H9 (cell line): ENCODE measurements at regions not wholly inside any gene's neighbourhood (a gene's known extent, or its start where the extent isn't known, plus 50 kb on each side); places are given as distances from the start of the nearest gene placed in this dataset.

Source experiments
- DNase-seq: peaks from one replicate; pipeline ENCODE4 v3.0.0-alpha.2; 2017
- H2AFZ ChIP-seq: one replicate; pipeline ENCODE4 v1.6.1; 2013; ENCODE audit warnings: mild to moderate bottlenecking, low read length, control low read depth, moderate library complexity
- H2AK5ac ChIP-seq: 2 replicates; pipeline ENCODE4 v1.6.1; 2013; ENCODE audit warnings: low read length, control low read depth, mixed read lengths; ENCODE audit not compliant: insufficient read length
- H2BK120ac ChIP-seq: one replicate; pipeline ENCODE4 v1.6.1; 2013; ENCODE audit warnings: low read depth, mild to moderate bottlenecking, low read length, control low read depth, inconsistent platforms; ENCODE audit not compliant: poor library complexity, severe bottlenecking
- H2BK12ac ChIP-seq: 2 replicates; pipeline ENCODE4 v1.6.1; 2013; ENCODE audit warnings: low read length, control low read depth, mixed read lengths, low read depth; ENCODE audit not compliant: insufficient read length
- H2BK15ac ChIP-seq: 2 replicates; pipeline ENCODE4 v1.6.1; 2013; ENCODE audit warnings: low read depth, low read length, control low read depth
- H2BK20ac ChIP-seq: one replicate; pipeline ENCODE4 v1.6.1; 2013; ENCODE audit warnings: low read depth, mild to moderate bottlenecking, low read length, control low read depth, inconsistent platforms; ENCODE audit not compliant: poor library complexity, severe bottlenecking
- H2BK5ac ChIP-seq: 2 replicates; pipeline ENCODE4 v1.6.1; 2013; ENCODE audit warnings: low read length, control low read depth, mixed read lengths; ENCODE audit not compliant: insufficient read length
- H3K14ac ChIP-seq: 2 replicates; pipeline ENCODE4 v1.6.1; 2013; ENCODE audit warnings: low read length, control low read depth; ENCODE audit not compliant: insufficient read depth
- H3K18ac ChIP-seq: 2 replicates; pipeline ENCODE4 v1.6.1; 2013; ENCODE audit warnings: low read depth, mild to moderate bottlenecking, mixed read lengths, low read length, control low read depth; ENCODE audit not compliant: insufficient read length
- H3K23ac ChIP-seq: 2 replicates; pipeline ENCODE4 v1.6.1; 2013; ENCODE audit warnings: low read length, control low read depth, mixed read lengths, low read depth; ENCODE audit not compliant: insufficient read length
- H3K23me2 ChIP-seq: 2 replicates; pipeline ENCODE4 v1.6.1; 2013; ENCODE audit warnings: low read depth, mild to moderate bottlenecking, mixed read lengths, low read length, control low read depth; ENCODE audit not compliant: insufficient read length, poor library complexity, severe bottlenecking
- H3K27ac ChIP-seq: 2 replicates; pipeline ENCODE4 v1.5.1; 2013; ENCODE audit warnings: low read length, control low read depth, mixed read lengths, low read depth; ENCODE audit not compliant: insufficient read length
- H3K27me3 ChIP-seq: 2 replicates; pipeline ENCODE4 v1.6.1; 2013; ENCODE audit warnings: low read length, control low read depth, inconsistent platforms; ENCODE audit not compliant: insufficient read depth
- H3K4ac ChIP-seq: 2 replicates; pipeline ENCODE4 v1.6.1; 2013; ENCODE audit warnings: low read depth, mild to moderate bottlenecking, control low read depth, inconsistent platforms, low read length, moderate library complexity
- H3K4me1 ChIP-seq: 2 replicates; pipeline ENCODE4 v1.6.1; 2013; ENCODE audit warnings: low read length, control low read depth, inconsistent platforms; ENCODE audit not compliant: insufficient read depth
- H3K4me2 ChIP-seq: 2 replicates; pipeline ENCODE4 v1.6.1; 2013; ENCODE audit warnings: low read length, control low read depth, mixed read lengths; ENCODE audit not compliant: insufficient read length, insufficient read depth
- H3K56ac ChIP-seq: 2 replicates; pipeline ENCODE4 v1.6.1; 2013; ENCODE audit warnings: low read depth, mild to moderate bottlenecking, mixed read lengths, low read length, control low read depth; ENCODE audit not compliant: insufficient read length
- H3K79me1 ChIP-seq: 2 replicates; pipeline ENCODE4 v1.6.1; 2013; ENCODE audit warnings: low read depth, mild to moderate bottlenecking, moderate library complexity, low read length, control low read depth, inconsistent platforms; ENCODE audit not compliant: insufficient read depth, poor library complexity, severe bottlenecking
- H3K79me2 ChIP-seq: 2 replicates; pipeline ENCODE4 v1.6.1; 2013; ENCODE audit warnings: low read length, control low read depth, inconsistent platforms; ENCODE audit not compliant: insufficient read depth
- H3K9ac ChIP-seq: 2 replicates; pipeline ENCODE4 v1.6.1; 2013; ENCODE audit warnings: low read length, control low read depth, mixed read lengths; ENCODE audit not compliant: insufficient read length; ENCODE audit errors: extremely low read depth
- H3K9me3 ChIP-seq: one replicate; pipeline ENCODE4 v1.6.1; 2013; ENCODE audit warnings: low read depth, low read length, inconsistent platforms; ENCODE audit not compliant: control insufficient read depth
- H3T11ph ChIP-seq: one replicate; pipeline ENCODE4 v1.6.1; 2013; ENCODE audit warnings: mild to moderate bottlenecking, low read length, control low read depth, inconsistent platforms
- H4K20me1 ChIP-seq: one replicate; pipeline ENCODE4 v1.6.1; 2013; ENCODE audit not compliant: control insufficient read depth, insufficient read length, insufficient read depth
- H4K5ac ChIP-seq: 2 replicates; pipeline ENCODE4 v1.6.1; 2013; ENCODE audit warnings: low read depth, mild to moderate bottlenecking, mixed read lengths, low read length, control low read depth; ENCODE audit not compliant: insufficient read length
- H4K8ac ChIP-seq: replicated peaks from 2 replicates; pipeline ENCODE4 v1.6.1; 2013; ENCODE audit warnings: low read length, control low read depth, mixed read lengths, low read depth; ENCODE audit not compliant: insufficient read length
- H4K91ac ChIP-seq: 2 replicates; pipeline ENCODE4 v1.6.1; 2013; ENCODE audit warnings: low read depth, mild to moderate bottlenecking, moderate library complexity, mixed read lengths, low read length, control low read depth; ENCODE audit not compliant: insufficient read length
- H3K27ac Mint-ChIP-seq, 3 experiments: 2 replicates in 2 of 3; 3 replicates in 1 of 3; pipeline ENCODE4 v1.8.0; 2020 to 2021; ENCODE audit warnings: mixed read lengths in 3 of 3, mild to moderate bottlenecking in 1 of 3, moderate library complexity in 1 of 3
- H3K27me3 Mint-ChIP-seq: 2 replicates; pipeline ENCODE4 v1.8.0; 2021; ENCODE audit warnings: low read depth, mild to moderate bottlenecking, moderate library complexity, mixed read lengths
- H3K36me3 Mint-ChIP-seq, 3 experiments: 2 replicates in 2 of 3; 3 replicates in 1 of 3; pipeline ENCODE4 v1.8.0; 2020 to 2021; ENCODE audit warnings: low read depth in 3 of 3, mixed read lengths in 3 of 3; ENCODE audit not compliant: insufficient read depth in 1 of 3
- H3K4me1 Mint-ChIP-seq, 2 experiments: 2 replicates each; pipeline ENCODE4 v1.8.0; 2020; ENCODE audit warnings: mixed read lengths in 2 of 2
- H3K4me3 Mint-ChIP-seq, 2 experiments: 2 replicates in 1 of 2; 3 replicates in 1 of 2; pipeline ENCODE4 v1.8.0; 2020 to 2021; ENCODE audit warnings: mild to moderate bottlenecking in 2 of 2, mixed read lengths in 2 of 2, moderate library complexity in 1 of 2
- H3K9me3 Mint-ChIP-seq, 2 experiments: 2 replicates in 1 of 2; 3 replicates in 1 of 2; pipeline ENCODE4 v1.8.0; 2020; ENCODE audit warnings: mild to moderate bottlenecking in 2 of 2, mixed read lengths in 2 of 2, moderate library complexity in 1 of 2
- CTCF ChIP-seq: fragments of 200-600 bp; sonication (generic); conservative IDR thresholded peaks from 3 replicates; pipeline ENCODE4 v1.8.0; 2021; ENCODE audit warnings: antibody characterized with exemption, mild to moderate bottlenecking

- Mint-ChIP-seq H3K4me3 (no peak overlapping the region), H3K27me3 (no peaks in the 10 kb centered on the region), H3K9me3 (0 out of 5 replicates have a peak, but pooled peaks cover 4% of the 10 kb centered on the region in 2 experiments), H3K4me1 (peaks cover 5 to 6% of the 10 kb centered on the region in 2 experiments), H3K36me3 (no peaks in the 10 kb centered on the region), H3K27ac (no peak overlapping the region)
- Histone ChIP-seq H3K27me3 (no peaks in the 10 kb centered on the region), H3K79me1 (no peaks in the 10 kb centered on the region), H2AK5ac (no peak overlapping the region), H2BK120ac (no peak overlapping the region), H3T11ph (no peak overlapping the region), H4K91ac (no peak overlapping the region), H2BK15ac (no peak overlapping the region), H3K27ac (no peak overlapping the region), H4K8ac (no peak overlapping the region), H3K79me2 (no peaks in the 10 kb centered on the region), H2BK12ac (no peak overlapping the region), H2AFZ (no peak overlapping the region), H4K20me1 (no peaks in the 10 kb centered on the region), H3K14ac (no peak overlapping the region), H3K23ac (no peak overlapping the region), H4K5ac (no peak overlapping the region), H2BK20ac (no peak overlapping the region), H3K18ac (no peak overlapping the region), H3K4me2 (no peak overlapping the region), H3K23me2 (no peaks in the 10 kb centered on the region), H3K4ac (no peak overlapping the region), H3K9ac (no peak overlapping the region), H3K4me1 (no peaks in the 10 kb centered on the region), H3K9me3 (no peaks in the 10 kb centered on the region), H3K56ac (no peak overlapping the region), H2BK5ac (no peak overlapping the region)
- no peak for DNase-seq
- TF ChIP-seq CTCF: no peak
Observed at GRCh38 chr10:63751836-63752235, 230.6 kb downstream of the REEP3 start.
